Keratinocyte (primary cell): ENCODE measurements at regions not wholly inside any gene's neighbourhood (a gene's known extent, or its start where the extent isn't known, plus 50 kb on each side); places are given as distances from the start of the nearest gene placed in this dataset.

Experiments
- EZH2 ChIP-seq: IDR thresholded peaks from one replicate; pipeline ENCODE4 v1.6.1; 2012; ENCODE audit warnings: inconsistent platforms, mild to moderate bottlenecking, low read length, moderate library complexity
- TF ChIP-seq, protein P1 (sequence below), 3 experiments: IDR thresholded peaks in 1 of 3; conservative IDR thresholded peaks in 1 of 3; optimal IDR thresholded peaks in 1 of 3; 2 replicates in 2 of 3; 3 replicates in 1 of 3; pipeline versions ENCODE3 to v1.5.1; 2011; ENCODE audit warnings: low read length in 3 of 3, mild to moderate bottlenecking in 3 of 3, moderate library complexity in 2 of 3, control low read depth in 1 of 3, inconsistent platforms in 1 of 3; ENCODE audit not compliant: insufficient read depth in 2 of 3; ENCODE audit errors: extremely low read depth in 1 of 3

DNA sequence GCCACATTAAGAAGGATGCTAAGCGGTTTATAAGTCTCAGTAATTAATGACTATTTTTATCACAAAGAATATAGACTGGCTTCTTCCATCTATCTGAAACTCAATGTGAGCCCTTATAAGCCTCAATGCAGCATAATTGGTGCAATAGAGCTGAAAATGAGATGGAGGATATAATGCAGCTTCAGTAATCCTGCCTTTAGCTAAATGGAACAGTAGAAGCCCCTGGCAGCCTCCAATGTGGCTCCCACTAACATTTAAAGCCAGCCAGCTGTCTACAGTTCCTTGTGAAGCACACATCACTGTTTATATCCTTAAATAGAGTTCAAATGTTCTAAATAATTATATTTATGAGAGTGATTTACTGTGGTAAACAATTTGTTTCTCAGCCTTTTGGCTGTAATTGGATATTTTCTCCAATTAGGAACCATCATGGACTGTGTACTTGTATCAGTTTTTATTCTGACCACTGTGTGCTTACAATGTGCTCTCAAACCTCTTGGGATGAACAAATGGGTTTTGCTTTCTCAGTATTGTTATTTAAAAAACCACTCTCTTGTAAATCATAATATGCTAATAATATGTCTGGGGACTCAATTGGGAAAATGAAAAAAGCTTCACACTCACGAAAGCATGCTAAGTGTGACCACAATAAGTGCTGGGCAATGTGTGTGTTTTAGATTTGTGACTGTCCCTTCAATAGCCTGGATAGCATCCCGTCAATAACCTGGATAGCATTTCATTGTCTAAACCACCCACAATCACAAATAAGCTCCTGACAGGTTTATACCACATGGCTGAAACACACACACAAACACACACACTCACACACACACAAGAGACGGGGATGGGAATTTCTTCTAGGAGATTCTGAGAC is 366.6 kb downstream of the GBE1 start:
- TF ChIP-seq, protein P1, sequence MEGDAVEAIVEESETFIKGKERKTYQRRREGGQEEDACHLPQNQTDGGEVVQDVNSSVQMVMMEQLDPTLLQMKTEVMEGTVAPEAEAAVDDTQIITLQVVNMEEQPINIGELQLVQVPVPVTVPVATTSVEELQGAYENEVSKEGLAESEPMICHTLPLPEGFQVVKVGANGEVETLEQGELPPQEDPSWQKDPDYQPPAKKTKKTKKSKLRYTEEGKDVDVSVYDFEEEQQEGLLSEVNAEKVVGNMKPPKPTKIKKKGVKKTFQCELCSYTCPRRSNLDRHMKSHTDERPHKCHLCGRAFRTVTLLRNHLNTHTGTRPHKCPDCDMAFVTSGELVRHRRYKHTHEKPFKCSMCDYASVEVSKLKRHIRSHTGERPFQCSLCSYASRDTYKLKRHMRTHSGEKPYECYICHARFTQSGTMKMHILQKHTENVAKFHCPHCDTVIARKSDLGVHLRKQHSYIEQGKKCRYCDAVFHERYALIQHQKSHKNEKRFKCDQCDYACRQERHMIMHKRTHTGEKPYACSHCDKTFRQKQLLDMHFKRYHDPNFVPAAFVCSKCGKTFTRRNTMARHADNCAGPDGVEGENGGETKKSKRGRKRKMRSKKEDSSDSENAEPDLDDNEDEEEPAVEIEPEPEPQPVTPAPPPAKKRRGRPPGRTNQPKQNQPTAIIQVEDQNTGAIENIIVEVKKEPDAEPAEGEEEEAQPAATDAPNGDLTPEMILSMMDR (optimal IDR thresholded peaks at IDR 0.05 in 1 of 3, IDR thresholded peaks at IDR 0.05 in 1 of 3, conservative IDR thresholded peaks at IDR 0.05 in 1 of 3; ENCODE audit: extremely low read depth in 1 of 3, insufficient read depth in 2 of 3, low read length in 3 of 3): no peak
- no peak for TF ChIP-seq EZH2
